Coronary artery (tissue), 2 donors: ENCODE measurements at regions not wholly inside any gene's neighbourhood (a gene's known extent, or its start where the extent isn't known, plus 50 kb on each side); places are given as distances from the start of the nearest gene placed in this dataset.
"Not testable (repeated sequence)": the region's sequence is repeated elsewhere in the genome, so short reads cannot be mapped to it uniquely, and the experiment has no call there.

ENCODE experiments used
- DNase-seq: peaks from one replicate; pipeline ENCODE4 v3.0.0-alpha.2; 2017; ENCODE audit warnings: low spot score
- H3K27ac ChIP-seq, 2 donors: fragments of 200-600 bp; sonication (generic); one replicate each; pipeline ENCODE4 v1.5.1; 2016 to 2019
- H3K4me3 ChIP-seq: fragments of 200-600 bp; sonication (generic); 2 replicates; pipeline ENCODE4 v1.5.1; 2016; ENCODE audit warnings: mild to moderate bottlenecking, moderate library complexity
- CTCF ChIP-seq: fragments of 200-600 bp; sonication (generic); IDR thresholded peaks from one replicate; pipeline ENCODE4 v1.5.1; 2019; ENCODE audit warnings: antibody characterized with exemption

- Histone ChIP-seq H3K4me3 (no peak overlapping the region), H3K27ac (no peak overlapping the region)
- DNase-seq = no peak
- TF ChIP-seq CTCF = no peak
Measured at GRCh38 chr10:130353928-130354572, 217.9 kb downstream of the GLRX3 start.

- no peak for DNase-seq
- no peak for TF ChIP-seq CTCF
- Histone ChIP-seq H3K4me3 (no peak overlapping the region), H3K27ac (no peak overlapping the region)
Measured at GRCh38 chr10:130354573-130354954, 218.4 kb downstream of the GLRX3 start.

GRCh38 chr10:130354976-130355795 is 219.0 kb downstream of the GLRX3 start:
- no peak for DNase-seq
- no peak for TF ChIP-seq CTCF
- no peak overlapping the region for H3K27ac ChIP-seq
- no peak overlapping the region for H3K4me3 ChIP-seq

- not testable (repeated sequence) for H3K4me3 ChIP-seq, H3K27ac ChIP-seq, DNase-seq
Measured at GRCh38 chr10:130356429-130356828, 220.2 kb downstream of the GLRX3 start.

GRCh38 chr10:130357226-130357625 is 221.0 kb downstream of the GLRX3 start:
- Histone ChIP-seq H3K27ac (no peak overlapping the region), H3K4me3 (no peak overlapping the region)
- DNase-seq = no peak
- no peak for TF ChIP-seq CTCF

GRCh38 chr10:130357951-130358350 is 221.8 kb downstream of the GLRX3 start:
- no peak for DNase-seq
- no peak for TF ChIP-seq CTCF
- H3K27ac ChIP-seq = no peak overlapping the region
- no peak overlapping the region for H3K4me3 ChIP-seq

- no peak overlapping the region for H3K27ac ChIP-seq
- no peak overlapping the region for H3K4me3 ChIP-seq
- DNase-seq = no peak
- TF ChIP-seq CTCF = no peak
Measured at GRCh38 chr10:130358981-130359650, 222.9 kb downstream of the GLRX3 start.
